NT2/D1 (cell line): ENCODE measurements at regions not wholly inside any gene's neighbourhood (a gene's known extent, or its start where the extent isn't known, plus 50 kb on each side); places are given as distances from the start of the nearest gene placed in this dataset.

Source experiments
- DNase-seq: peaks from one replicate; pipeline ENCODE4 v3.0.0-alpha.2; 2011; ENCODE audit warnings: low read depth, low spot score
- H3K27me3 ChIP-seq: 2 replicates; pipeline ENCODE4 v1.6.0; 2011; ENCODE audit warnings: mild to moderate bottlenecking; ENCODE audit not compliant: insufficient read length, insufficient read depth
- H3K36me3 ChIP-seq: 2 replicates; pipeline ENCODE4 v1.6.1; 2011; ENCODE audit warnings: mild to moderate bottlenecking, low read length, mixed read lengths; ENCODE audit not compliant: insufficient read depth, insufficient read length
- H3K4me1 ChIP-seq: 2 replicates; pipeline ENCODE4 v1.5.1; 2011; ENCODE audit not compliant: insufficient read depth, insufficient read length
- H3K4me3 ChIP-seq: 2 replicates; pipeline ENCODE4 v1.5.1; 2011; ENCODE audit warnings: low read depth; ENCODE audit not compliant: insufficient read length
- H3K9ac ChIP-seq: 2 replicates; pipeline ENCODE4 v1.6.0; 2011; ENCODE audit warnings: low read depth; ENCODE audit not compliant: insufficient read length
- H3K9me3 ChIP-seq: 2 replicates; pipeline ENCODE4 v1.5.1; 2011; ENCODE audit warnings: mild to moderate bottlenecking, low read length; ENCODE audit not compliant: insufficient read depth
- SUZ12 ChIP-seq: IDR thresholded peaks from 2 replicates; pipeline ENCODE4 v1.6.1; 2011; ENCODE audit not compliant: insufficient read length, insufficient read depth; ENCODE audit errors: extremely low read depth
- YY1 ChIP-seq: IDR thresholded peaks from 2 replicates; pipeline ENCODE4 v1.6.1; 2011; ENCODE audit not compliant: insufficient read length, insufficient read depth
- ZNF274 ChIP-seq: IDR thresholded peaks from 2 replicates; pipeline ENCODE4 v1.6.1; 2011; ENCODE audit warnings: mild to moderate bottlenecking, low read depth, low read length

- no peaks in the 10 kb centered on the region for H3K9me3 ChIP-seq
- TF ChIP-seq YY1 (no peak), ZNF274 (no peak), SUZ12 (no peak)
Observed at GRCh38 chr3:29226706-29227105, 54.2 kb upstream of the RBMS3 start.

DNA sequence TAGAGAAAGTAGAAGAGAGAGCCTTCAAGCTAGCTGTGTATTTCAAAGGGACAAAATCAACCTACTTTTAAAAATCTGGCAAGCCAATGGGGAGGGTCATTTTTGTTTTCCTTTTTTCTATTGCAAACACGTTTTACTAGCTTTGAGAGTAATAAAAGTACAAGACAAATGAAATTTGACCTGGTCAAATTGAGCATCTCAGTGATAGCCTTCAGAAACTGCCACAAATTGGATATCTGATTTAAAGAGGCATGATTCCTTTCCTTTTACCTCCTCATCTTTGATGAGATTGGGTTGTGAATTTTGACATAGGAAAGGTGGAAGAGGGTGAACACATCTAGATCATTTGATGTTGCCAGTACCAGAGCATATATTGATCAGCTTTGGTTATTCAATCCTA is 53.6 kb upstream of the RBMS3 start:
- Histone ChIP-seq H3K9ac (no peak overlapping the region), H3K4me1 (no peaks in the 10 kb centered on the region), H3K9me3 (no peaks in the 10 kb centered on the region), H3K4me3 (no peak overlapping the region), H3K36me3 (no peaks in the 10 kb centered on the region), H3K27me3 (no peaks in the 10 kb centered on the region)
- no peak for DNase-seq
- TF ChIP-seq YY1, result no peak
- no peak for TF ChIP-seq SUZ12
- TF ChIP-seq ZNF274, result no peak

More at GRCh38 chr3:29226706-29227105, 54.2 kb upstream of the RBMS3 start:
- Histone ChIP-seq H3K36me3 (no peaks in the 10 kb centered on the region), H3K27me3 (no peaks in the 10 kb centered on the region), H3K9ac (no peak overlapping the region), H3K4me3 (no peak overlapping the region), H3K4me1 (no peaks in the 10 kb centered on the region)
- no peak for DNase-seq
